GM12801 (cell line): ENCODE measurements at regions not wholly inside any gene's neighbourhood (a gene's known extent, or its start where the extent isn't known, plus 50 kb on each side); places are given as distances from the start of the nearest gene placed in this dataset.

Experiments
- CTCF ChIP-seq: IDR thresholded peaks from one replicate; pipeline ENCODE4 v1.5.1; 2011; ENCODE audit warnings: control low read depth; ENCODE audit not compliant: insufficient read length; ENCODE audit errors: extremely low read depth

- no peak for TF ChIP-seq CTCF
These were observed 212.1 kb upstream of the GALNTL6 start for GRCh38 chr4:171601091-171601490.

- TF ChIP-seq CTCF = no peak
These were observed 213.6 kb upstream of the GALNTL6 start for GRCh38 chr4:171599628-171600027.

GRCh38 chr4:171594293-171594692 lies 218.9 kb upstream of the GALNTL6 start:
- no peak for TF ChIP-seq CTCF

- TF ChIP-seq CTCF = no peak
These were observed 222.5 kb upstream of the GALNTL6 start for GRCh38 chr4:171590716-171591115.

GRCh38 chr4:171588764-171589163 lies 224.4 kb upstream of the GALNTL6 start:
- no peak for TF ChIP-seq CTCF

- no peak for TF ChIP-seq CTCF
These were observed 225.1 kb upstream of the GALNTL6 start for GRCh38 chr4:171588051-171588545.

- TF ChIP-seq CTCF = no peak
These were observed 229.4 kb upstream of the GALNTL6 start for GRCh38 chr4:171583790-171584189.
